ENCODE measurements at regions not wholly inside any gene's neighbourhood (a gene's known extent, or its start where the extent isn't known, plus 50 kb on each side); places are given as distances from the start of the nearest gene placed in this dataset.

- TF ChIP-seq, protein P1, sequence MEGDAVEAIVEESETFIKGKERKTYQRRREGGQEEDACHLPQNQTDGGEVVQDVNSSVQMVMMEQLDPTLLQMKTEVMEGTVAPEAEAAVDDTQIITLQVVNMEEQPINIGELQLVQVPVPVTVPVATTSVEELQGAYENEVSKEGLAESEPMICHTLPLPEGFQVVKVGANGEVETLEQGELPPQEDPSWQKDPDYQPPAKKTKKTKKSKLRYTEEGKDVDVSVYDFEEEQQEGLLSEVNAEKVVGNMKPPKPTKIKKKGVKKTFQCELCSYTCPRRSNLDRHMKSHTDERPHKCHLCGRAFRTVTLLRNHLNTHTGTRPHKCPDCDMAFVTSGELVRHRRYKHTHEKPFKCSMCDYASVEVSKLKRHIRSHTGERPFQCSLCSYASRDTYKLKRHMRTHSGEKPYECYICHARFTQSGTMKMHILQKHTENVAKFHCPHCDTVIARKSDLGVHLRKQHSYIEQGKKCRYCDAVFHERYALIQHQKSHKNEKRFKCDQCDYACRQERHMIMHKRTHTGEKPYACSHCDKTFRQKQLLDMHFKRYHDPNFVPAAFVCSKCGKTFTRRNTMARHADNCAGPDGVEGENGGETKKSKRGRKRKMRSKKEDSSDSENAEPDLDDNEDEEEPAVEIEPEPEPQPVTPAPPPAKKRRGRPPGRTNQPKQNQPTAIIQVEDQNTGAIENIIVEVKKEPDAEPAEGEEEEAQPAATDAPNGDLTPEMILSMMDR (IDR thresholded peaks at IDR 0.05; ENCODE audit: poor library complexity): no peak
- TF ChIP-seq EZH2 (IDR thresholded peaks at IDR 0.05; ENCODE audit: borderline replicate concordance) (no peak), EZH2phosphoT487 (IDR thresholded peaks at IDR 0.05; ENCODE audit: low read depth, severe bottlenecking, unreplicated experiment) (no peak)
Observed at GRCh38 chr2:195363496-195363895, 293.5 kb upstream of the SLC39A10 start.

Data from hepatocyte (in vitro differentiated cells).